ENCODE measurements at regions not wholly inside any gene's neighbourhood (a gene's known extent, or its start where the extent isn't known, plus 50 kb on each side); places are given as distances from the start of the nearest gene placed in this dataset.
"Not testable (repeated sequence)": the region's sequence is repeated elsewhere in the genome, so short reads cannot be mapped to it uniquely, and the experiment has no call there.

DNA sequence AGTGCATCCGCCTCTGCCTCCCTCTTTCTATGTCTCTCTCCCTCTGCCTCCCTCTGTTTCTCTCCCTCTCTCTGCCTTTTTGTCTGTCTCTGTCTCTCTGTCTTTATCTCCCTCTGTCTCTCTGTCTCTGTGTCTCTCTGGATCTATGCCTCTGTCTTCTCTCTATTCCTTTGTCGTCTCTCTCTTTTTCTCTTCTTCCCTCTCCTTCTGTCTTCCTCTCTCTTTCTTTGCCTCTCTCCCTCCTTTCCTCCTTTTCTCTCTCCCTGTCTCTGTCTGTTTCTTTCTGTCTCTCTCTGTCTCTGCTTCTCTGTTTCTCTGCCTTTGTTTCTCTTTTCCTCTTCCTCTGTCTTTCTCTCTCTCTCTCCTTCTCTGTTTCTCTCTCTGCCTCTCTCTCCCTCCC lies 678.8 kb upstream of the NRP1 start:
- no peak for DNase-seq

DNA sequence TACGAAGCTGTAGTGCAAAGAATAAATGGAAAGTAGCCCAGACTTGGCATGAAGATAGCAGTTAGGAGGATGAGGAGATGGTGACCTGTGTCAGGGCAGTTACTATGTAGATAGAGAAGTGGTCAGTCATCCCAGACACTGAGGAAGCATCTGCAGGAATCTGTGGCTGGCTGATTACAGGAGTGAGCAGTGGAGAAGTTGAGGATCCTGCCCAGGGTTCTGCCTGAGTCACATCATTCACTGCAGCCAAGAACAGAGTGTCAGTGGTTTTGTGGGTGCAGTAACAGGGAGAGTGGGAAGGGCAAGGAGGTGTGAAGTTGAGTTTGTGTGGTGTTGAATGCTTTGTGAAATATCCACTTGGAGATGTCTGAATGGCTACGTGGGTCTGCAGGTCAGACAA lies 676.4 kb upstream of the NRP1 start:
- no peak for DNase-seq

DNA sequence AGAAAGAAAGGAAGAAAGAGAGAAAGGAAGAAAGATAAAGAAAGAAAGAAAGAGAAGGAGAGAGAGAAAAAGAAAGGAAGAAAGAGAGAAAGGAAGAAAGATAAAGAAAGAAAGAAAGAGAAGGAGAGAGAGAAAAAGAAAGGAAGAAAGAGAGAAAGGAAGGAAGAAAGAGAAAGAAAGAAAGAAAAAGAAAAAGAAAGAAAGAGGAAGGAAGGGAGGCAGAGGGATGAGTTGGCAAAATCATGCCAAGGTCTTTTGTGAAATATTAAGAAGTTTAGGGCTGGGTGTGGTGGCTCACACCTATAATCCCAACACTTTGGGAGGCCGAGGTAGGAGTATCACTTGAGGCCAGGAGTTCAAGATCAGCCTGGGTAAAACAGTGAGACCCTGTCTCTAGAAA lies 675.8 kb upstream of the NRP1 start:
- DNase-seq, result not testable (repeated sequence)

- no peak for DNase-seq
Measured at GRCh38 chr10:34008656-34009055, 674.2 kb upstream of the NRP1 start.

- no peak for DNase-seq
Measured at GRCh38 chr10:34006471-34006870, 672.0 kb upstream of the NRP1 start.

DNA sequence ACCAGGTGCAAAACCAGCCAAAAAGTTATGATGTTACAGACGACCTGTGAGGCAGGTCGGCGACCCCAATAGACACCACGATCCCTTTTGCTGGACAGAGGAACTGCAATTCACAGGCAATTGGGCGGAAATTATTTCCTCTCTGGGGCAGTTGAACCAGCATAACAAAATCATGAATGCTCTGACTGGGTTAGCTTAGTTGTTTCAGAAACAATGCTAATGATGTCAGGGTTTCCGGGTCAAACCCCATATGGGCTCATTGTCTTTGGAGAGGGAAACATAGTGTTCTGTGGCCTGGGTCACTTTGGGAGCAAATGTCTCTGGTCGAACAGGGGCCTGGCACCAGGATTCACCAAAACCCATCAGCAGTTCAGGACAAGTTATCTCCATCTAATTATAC lies 669.1 kb upstream of the NRP1 start:
- DNase-seq, result peak; percentile 19

GRCh38 chr10:34002896-34003295 lies 668.4 kb upstream of the NRP1 start:
- peak; percentile 29 for DNase-seq

DNA sequence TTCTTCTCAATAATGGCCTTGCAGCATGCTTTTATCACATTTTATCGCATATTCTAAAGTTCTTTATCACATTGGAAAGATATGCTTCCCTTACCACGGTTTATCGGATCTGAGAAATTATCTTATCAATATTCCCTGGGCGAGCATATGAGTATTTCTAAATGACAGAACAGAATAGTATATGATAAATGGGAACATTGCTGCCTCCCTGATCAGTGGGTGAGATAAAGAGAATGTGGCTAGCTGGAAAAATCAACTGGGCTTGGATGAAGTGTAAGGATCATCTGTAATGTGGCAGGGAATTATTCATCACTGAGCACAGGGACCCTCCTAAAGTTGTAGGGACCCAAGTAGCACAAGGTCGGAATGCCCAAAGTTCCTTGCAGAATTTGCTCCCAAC lies 667.4 kb upstream of the NRP1 start:
- DNase-seq, result no peak

DNA sequence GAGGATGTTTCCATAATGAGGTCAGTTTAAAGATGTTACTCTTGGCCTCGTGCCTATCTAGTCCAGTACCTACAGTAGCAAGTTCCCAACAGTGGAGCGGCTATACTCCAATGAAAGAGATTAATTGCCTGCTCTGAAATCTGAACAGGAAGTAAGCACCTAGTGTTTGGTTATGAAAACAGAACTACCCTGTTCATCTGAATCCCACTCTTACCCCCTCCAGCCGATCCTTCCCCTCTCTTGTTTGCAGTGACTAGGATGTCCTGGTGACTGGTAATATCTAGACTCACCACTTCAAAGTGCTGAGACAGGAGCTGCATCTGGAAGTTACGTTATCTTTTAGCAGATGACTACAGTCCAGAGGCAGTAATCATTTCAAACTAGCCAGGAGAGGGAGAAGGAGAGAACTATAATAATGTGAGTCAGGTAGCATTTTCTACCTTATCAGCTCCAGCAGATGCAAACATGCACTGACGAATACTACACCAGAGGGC lies 666.7 kb upstream of the NRP1 start:
- no peak for DNase-seq

GRCh38 chr10:33993917-33994316 lies 659.5 kb upstream of the NRP1 start:
- DNase-seq, result no peak

DNA sequence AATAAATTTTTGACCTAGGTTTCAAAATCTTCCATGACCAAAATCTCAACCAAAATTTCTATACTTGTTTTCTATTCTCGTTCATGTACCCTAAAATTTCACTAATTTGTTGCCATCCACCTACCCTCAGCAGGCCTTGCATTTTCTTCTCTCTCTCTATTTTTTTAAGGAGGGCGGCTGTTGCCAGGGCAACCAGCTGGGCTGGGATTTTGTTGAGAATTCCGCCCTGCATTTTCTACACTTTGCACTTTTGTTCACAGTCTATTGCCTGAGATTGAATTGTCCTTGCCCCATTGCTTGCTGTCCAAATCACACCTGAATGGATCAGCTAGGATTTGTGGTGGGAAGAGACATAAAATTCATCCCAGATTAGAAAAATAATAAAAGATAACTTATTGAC lies 657.5 kb upstream of the NRP1 start:
- DNase-seq, result no peak

GRCh38 chr10:33986515-33986914 lies 652.0 kb upstream of the NRP1 start:
- DNase-seq, result no peak

DNA sequence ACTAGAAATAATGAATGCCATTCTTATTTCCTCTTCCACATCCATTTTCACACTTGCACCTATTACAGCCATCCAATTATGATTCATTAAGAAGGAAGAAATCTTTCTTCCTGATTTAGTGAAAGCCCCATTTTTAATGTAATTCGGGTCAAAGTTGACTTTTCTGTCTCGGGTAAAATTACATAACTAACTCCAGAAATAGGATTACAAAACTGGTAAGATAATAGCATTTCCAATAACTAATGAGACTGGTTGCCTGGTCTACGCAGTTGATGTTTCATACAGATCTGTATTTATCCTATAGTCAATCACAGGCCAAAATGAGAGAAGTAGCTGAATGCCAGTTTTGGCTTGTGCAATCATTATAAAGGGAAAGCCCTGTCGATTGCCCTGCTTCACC lies 651.5 kb upstream of the NRP1 start:
- no peak for DNase-seq

GRCh38 chr10:33982995-33983394 lies 648.5 kb upstream of the NRP1 start:
- DNase-seq, result no peak

DNA sequence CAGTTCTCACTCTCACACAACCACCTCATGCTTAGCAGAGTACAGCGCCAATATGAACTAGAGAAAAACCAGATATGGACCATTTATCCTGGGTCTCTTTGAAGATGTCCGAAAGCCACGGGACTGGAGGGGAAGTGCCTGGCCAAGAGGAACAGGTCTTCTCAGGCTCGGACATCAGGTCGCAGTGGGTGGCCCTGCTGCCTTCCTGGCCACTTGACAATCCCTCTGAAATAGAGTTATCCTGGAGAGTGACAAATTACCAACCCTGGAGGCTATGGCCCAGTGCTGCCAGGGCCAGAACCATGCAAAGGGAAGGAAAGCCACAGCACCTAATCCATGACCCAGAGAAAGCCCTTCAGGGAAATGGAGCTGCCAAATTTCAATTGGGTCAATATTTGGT lies 646.8 kb upstream of the NRP1 start:
- no peak for DNase-seq

- DNase-seq, result no peak
Measured at GRCh38 chr10:33979195-33979594, 644.7 kb upstream of the NRP1 start.

- DNase-seq, result no peak
Measured at GRCh38 chr10:33975481-33975880, 641.0 kb upstream of the NRP1 start.

- DNase-seq, result no peak
Measured at GRCh38 chr10:33974976-33975478, 640.6 kb upstream of the NRP1 start.

DNA sequence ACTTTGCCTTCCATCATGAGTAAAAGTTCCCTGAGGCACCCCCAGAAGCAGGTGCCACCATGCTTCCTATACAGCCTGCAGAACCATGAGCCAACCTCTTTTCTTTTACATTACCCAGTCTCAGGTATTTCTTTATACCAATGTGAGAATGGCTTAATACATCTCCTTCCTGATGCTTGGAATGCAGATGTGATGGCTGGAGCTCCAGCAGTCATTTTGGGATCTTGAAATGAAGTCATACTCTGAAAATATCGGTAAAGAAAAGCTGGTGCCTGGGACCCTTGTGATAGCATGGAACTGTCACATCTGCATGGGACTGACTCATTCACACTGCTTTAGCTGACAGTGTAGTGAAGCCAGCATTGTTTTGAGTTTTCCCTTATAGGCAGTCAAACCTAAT lies 634.5 kb upstream of the NRP1 start:
- DNase-seq, result no peak

DNA sequence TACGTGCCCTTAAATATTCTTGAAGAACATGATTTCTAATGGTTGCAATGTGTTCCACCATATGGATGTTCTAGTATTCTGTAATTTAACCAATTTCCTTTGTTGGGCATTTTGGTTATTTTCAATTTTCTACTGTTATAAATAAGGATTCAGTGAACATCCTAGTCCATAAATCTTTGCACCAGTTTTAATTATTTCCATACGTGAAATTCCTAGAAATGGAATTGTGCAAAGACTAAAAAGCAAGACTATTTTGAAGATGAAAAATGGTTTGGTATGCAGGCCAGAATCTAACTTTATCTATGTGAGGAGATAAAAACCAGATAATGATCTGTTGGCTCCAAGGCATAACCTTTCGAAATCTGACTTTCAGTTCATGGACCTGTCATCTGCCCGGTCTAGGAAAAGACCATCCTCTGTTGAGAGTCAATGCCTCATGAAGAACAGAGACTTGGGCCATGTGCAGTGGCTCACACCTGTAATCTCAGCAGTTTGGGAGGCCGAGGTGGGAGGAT lies 633.2 kb upstream of the NRP1 start:
- no peak for DNase-seq

- DNase-seq, result no peak
Measured at GRCh38 chr10:33966946-33967345, 632.5 kb upstream of the NRP1 start.

- DNase-seq, result no peak
Measured at GRCh38 chr10:33965795-33966581, 631.5 kb upstream of the NRP1 start.

DNA sequence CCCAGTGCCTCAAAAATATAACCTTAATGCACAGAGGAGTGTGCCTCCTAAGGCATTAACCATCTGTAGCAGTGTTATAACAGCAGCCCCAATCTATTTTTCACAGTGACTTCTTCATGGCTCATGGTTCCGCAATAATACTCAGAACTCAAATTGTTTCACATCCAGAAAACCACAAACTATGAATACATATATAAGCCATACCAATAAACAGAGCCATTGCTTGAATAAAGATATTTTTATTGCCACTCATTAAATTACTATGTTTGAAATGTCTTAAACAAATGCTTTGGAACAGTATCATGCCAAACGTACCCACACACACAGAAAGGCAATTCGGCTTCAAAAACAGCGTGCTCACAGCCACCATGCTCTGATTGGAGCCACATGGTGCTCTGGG lies 629.3 kb upstream of the NRP1 start:
- DNase-seq, result no peak

GRCh38 chr10:33956322-33956721 lies 621.9 kb upstream of the NRP1 start:
- DNase-seq, result not testable (repeated sequence)

DNA sequence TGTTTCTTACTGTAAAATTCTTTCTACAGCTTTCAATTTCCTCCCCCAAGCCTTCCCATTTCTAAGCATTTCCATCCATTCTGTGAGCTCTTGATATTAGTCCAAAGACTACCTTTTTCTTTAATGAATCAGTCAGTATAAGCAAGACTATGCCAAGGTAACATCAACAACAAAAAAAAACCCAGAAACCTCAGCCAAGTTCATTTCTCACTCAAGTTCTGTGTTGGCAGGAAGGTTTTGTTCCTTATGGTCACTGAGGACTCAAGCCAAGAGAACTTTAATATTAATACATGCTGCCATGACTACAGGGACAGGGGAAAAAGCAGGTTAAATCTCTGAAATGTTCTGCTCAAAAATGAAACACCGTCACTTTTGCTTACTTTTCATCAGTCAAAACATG lies 621.2 kb upstream of the NRP1 start:
- no peak for DNase-seq
